HG03432 (cell line): ENCODE measurements at regions not wholly inside any gene's neighbourhood (a gene's known extent, or its start where the extent isn't known, plus 50 kb on each side); places are given as distances from the start of the nearest gene placed in this dataset.

Source experiments
- ATAC-seq: cut with Tn5 transposase; IDR thresholded peaks from one replicate; pipeline ENCODE4 v1.9.1; 2021; ENCODE audit warnings: mild to moderate bottlenecking, moderate library complexity; ENCODE audit not compliant: unreplicated experiment

GRCh38 chr13:103275081-103275480 is 208.9 kb upstream of the SLC10A2 start:
- no peak for ATAC-seq

- ATAC-seq, result no peak
These were observed 207.6 kb upstream of the SLC10A2 start for GRCh38 chr13:103273825-103274224.

GRCh38 chr13:103272770-103273169 is 206.6 kb upstream of the SLC10A2 start:
- peak; percentile 49 for ATAC-seq

- ATAC-seq, result no peak
These were observed 197.2 kb upstream of the SLC10A2 start for GRCh38 chr13:103263448-103263847.

GRCh38 chr13:103255587-103256301 is 189.5 kb upstream of the SLC10A2 start:
- no peak for ATAC-seq

- no peak for ATAC-seq
These were observed 183.9 kb upstream of the SLC10A2 start for GRCh38 chr13:103250071-103250470.

- no peak for ATAC-seq
These were observed 180.5 kb upstream of the SLC10A2 start for GRCh38 chr13:103246581-103247200.

GRCh38 chr13:103243495-103243894 is 177.3 kb upstream of the SLC10A2 start:
- no peak for ATAC-seq

GRCh38 chr13:103238441-103238840 is 172.2 kb upstream of the SLC10A2 start:
- ATAC-seq, result no peak

GRCh38 chr13:103236213-103236612 is 170.0 kb upstream of the SLC10A2 start:
- ATAC-seq, result no peak

GRCh38 chr13:103229674-103230073 is 163.5 kb upstream of the SLC10A2 start:
- no peak for ATAC-seq

GRCh38 chr13:103224804-103225203 is 158.6 kb upstream of the SLC10A2 start:
- no peak for ATAC-seq

GRCh38 chr13:103222683-103223082 is 156.5 kb upstream of the SLC10A2 start:
- no peak for ATAC-seq

- ATAC-seq, result no peak
These were observed 152.0 kb upstream of the SLC10A2 start for GRCh38 chr13:103218253-103218652.

- ATAC-seq, result no peak
These were observed 146.9 kb upstream of the SLC10A2 start for GRCh38 chr13:103213152-103213551.

GRCh38 chr13:103210348-103210747 is 144.1 kb upstream of the SLC10A2 start:
- ATAC-seq, result no peak

GRCh38 chr13:103203735-103204330 is 137.6 kb upstream of the SLC10A2 start:
- no peak for ATAC-seq

- ATAC-seq, result no peak
These were observed 134.1 kb upstream of the SLC10A2 start for GRCh38 chr13:103200118-103200885.

GRCh38 chr13:103199380-103200088 is 133.3 kb upstream of the SLC10A2 start:
- no peak for ATAC-seq

- no peak for ATAC-seq
These were observed 130.1 kb upstream of the SLC10A2 start for GRCh38 chr13:103196356-103196755.

- ATAC-seq, result no peak
These were observed 129.5 kb upstream of the SLC10A2 start for GRCh38 chr13:103195762-103196161.
